Hematopoietic multipotent progenitor cell (in vitro differentiated cells): ENCODE measurements at regions not wholly inside any gene's neighbourhood (a gene's known extent, or its start where the extent isn't known, plus 50 kb on each side); places are given as distances from the start of the nearest gene placed in this dataset.

ENCODE experiments used
- DNase-seq, 3 donors: peaks; one replicate each; pipeline ENCODE4 v3.0.0-alpha.2; 2011 to 2015; ENCODE audit warnings: low read depth in 2 of 3, low spot score in 2 of 3

DNA sequence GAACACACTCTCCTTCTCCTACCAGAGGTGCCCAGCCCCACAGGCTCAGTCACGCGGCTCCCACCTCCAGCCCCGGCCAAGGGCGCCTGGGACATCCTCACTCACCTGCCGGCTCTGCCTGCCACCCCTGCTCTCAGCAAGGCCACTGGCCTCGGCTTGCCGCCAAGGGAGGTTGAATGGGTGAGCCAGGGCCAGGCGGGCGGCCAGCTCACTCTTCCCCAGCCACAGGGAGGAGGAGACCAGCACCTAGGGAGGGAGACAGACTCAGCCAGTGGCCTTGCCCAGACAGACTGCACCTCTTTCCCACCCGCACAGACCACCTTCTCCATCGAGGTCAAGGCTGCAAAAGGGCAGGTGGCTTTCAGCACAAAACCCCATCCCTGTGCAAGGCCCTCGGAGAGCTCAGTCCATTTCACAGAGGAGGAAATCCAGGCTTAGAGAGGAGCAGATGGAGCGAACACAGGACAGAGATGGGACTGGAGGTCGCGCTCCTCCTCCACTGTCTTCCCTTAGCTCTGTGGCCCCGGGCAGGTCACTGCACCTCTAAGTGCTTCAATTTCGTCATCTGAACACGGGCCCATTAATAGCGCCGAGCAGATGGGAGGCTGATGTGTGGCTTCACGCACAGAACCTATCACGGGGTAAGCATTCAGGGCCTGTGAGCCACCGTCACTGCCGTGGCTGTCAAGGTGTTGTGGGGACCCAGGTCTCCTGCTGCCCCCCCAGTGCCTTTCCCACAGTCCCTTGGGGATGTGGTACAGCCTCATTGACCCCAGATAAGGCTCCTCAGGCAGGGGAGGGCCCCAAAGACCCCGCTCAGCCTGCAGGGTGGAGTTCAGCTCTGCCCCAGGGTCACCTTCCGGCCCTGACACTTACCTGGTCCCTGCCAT lies 56.1 kb downstream of the RMI2 start:
- DNase-seq: no peak

DNA sequence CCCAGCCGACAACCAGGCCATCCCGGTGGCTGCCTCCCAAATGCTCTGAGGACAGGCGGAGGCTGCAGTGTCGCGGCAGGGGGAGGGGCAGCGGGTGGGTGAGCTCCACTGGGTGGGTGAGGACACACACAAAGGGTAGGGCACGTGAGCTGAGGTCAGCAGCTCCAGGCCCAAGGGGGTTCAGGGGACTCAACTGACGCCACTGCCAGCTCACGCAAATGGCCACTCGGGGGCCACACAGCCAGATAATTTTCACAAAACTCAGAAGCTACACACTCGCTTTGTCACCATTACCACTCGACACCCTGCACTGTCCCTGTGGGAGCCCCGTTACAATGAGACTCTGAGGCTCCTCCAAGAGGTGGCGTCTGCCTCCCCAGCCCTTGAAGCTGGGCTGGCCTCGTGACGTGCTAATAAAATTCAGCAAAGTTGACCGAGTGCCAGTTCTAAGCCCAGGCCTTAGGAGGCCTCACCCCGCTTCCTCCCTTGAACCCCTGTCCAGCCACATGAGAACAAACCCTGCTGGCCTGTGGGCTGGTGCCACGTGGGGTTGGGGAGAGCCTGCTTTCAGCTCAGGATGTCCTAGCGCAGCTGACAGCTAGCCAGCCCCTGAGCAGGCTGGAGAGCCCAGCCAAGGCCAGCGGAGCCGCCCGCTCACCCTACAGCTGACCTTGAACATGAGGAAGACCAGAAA lies 56.9 kb downstream of the RMI2 start:
- DNase-seq: no peak

DNA sequence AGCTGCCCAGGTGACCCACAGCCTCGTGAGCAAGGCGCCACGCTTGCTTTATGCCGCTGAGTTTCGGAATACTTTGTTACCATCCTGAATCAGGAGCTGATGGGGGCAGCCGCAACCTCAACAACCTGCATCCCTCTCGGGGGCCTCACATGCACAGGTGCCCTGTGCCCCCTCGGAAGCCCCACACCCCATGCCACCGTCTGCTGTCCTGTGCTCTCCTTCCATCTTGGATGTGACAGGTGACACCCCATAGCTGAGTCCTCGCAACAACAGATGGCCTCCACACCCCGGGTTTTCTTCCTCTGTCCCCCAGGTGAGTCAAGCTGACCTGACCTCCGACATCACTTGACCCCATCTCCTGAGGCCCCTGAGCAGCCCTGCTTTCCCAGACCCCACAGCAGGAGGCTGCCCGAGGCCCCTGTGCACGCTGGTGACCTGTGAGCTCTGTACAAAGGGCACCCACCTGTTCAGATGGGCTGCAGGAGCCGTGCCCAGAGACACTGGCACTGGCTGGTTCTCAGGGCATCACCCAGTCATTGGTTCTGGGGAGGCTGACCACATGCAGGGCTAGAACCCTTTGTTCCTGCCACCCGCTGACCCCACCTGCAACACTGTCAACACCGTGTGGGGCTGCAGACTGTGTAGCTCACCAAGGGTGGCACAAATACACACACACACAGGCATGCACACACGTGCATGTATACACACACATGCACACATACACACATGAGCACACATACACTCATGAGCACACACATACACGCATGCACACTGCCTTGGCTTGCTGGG lies 57.7 kb downstream of the RMI2 start:
- DNase-seq: no peak

DNA sequence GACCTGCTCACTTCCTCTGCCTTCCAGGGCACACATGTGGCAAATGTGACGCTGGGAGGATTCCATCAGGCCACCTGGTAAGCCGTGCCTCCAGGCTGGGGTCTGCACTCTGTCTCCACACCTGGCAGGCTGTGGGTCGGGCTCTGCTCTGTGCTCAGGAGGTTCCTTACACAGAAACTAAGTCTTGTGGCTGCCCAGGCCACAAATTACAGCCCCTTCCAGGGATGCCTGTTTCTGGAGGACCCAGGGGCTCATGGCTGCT lies 58.2 kb downstream of the RMI2 start:
- DNase-seq: no peak

DNA sequence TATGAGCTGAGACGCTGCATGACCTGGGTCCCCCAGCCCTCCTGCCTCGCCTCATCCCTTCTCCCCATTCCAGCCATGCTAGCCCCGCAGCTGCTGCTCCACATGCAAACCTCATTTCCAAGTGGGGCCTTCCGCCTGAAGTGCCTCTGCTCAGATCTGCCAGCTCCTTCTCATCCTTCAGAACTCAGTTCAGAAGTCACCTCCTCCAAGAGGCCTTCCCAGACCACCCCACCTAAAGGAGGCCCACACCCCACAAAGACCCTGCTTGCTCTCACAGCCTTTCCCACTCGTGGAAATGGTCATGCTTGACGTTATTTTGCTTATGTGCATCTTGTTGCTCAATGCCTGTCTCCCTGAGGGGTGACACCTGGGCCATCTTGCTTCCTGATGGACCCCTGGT lies 58.7 kb downstream of the RMI2 start:
- DNase-seq: no peak

DNA sequence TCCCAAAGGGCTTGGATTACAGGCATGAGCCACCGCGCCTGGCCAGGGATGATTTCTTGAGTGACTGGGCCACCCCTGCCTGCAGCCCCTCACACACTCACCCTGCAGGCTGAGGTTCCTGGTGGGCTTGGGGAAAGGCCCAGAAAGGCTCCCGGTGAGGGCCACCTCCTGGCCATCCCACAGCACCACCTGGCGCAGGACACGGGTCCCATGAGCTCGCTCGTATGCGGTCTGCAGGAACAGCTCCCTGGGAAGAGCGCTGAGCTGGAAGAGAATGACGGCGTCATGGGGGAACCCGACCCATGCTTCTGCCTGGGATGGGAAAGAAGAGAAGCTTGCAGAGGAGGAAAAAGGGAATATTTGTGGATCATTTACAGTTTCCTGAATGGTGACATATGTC lies 59.3 kb downstream of the RMI2 start:
- DNase-seq: no peak

DNA sequence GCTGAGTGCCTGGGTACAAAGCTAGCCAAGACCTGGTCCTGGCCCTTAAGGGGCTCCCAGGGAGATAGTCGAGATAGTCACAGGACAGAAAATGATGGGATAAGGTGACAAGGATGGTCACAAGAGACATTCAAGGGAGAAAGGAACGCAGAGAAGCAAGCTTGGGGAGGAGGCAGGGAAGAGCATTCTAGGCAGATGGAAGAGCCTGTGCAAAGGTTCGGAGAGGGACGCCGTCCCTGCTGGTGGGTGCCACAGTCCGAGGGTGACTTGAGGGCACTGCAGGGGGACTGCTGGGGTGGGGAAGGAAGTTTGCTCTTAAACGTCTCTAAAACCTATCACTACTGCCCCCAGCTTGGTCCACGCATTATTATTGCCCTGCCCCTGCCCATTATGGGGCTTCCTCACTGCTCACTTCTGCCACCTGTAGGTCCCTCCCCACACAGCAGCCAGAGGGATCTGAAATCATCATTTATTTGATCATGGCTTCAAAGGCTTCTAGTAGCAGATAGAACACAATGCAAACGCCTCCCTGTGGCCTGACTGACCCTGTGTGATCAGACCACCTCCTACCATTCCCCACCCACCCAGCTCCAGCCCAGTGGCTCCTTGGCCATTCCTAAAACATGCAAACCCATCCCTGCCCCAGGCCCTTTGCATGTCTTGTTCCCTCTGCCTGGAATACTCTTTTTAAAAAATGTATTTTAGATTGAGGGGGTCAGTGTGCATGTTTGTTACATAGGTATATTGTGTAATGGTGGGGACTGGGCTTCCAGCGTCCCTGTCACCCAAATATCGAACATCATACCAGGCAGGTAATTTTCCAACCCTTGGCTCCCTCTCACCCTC lies 60.3 kb downstream of the RMI2 start:
- peak in 1 of 3 donors; percentile 49 for DNase-seq

DNA sequence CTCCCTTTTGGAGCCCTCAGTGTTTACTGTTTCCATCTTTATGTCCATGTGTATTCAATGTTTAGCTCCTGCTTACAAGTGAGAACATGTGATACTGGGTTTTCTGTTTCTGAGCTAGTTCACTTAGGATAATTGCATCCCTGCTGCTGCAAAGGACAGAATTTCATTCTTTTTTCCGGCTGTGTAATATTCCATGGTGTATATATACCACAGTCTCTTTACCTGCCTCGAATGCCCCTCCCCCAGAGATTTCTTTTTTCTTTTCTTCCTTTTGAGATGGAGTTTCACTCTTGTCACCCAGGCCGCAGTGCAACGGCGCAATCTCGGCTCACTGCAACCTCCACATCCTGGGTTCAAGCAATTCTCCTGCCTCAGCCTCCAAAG lies 60.9 kb downstream of the RMI2 start:
- no peak for DNase-seq

DNA sequence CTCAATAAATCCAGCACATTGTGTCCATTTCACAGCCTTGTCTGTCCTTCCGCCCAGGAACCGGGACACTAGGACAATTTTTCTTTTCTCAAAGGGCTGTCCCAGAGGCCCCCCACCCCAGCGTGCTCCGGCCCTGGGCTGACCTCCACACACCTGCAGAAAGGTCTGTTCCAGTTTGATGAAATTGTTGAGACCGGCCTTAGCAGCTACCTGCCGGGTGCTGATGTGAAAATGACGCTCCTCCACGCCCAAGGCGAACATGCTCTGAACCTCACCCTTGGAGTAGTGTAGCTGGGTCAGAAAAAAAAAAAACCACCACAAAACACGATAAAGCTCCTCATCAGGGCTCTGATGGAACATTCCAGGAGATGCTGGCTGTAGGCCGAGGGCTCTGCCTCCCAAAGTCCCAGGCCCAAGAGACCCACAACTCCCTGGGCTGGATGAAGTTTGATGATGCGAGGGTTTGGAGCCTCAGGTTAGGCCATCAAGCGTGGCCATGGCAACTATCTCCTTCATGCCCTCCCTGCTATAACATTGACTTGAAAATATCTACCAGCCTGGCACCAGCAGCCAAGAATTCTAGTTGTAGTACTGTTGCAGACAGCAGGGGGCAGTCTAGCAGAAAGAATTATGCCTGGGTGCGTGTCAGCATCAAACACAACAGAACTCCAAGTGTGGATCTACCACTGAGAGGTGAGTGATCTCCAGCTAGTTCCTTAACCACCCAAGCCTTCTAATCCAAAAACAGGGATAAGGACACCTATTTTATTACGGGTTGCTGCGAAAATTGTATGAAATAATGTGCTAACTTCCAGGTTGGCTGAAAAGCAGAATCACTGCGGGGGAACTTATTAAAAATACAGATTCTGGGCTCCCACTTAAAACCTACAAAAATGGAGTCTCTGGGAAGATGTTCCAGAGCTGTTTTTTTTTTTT lies 62.1 kb downstream of the RMI2 start:
- DNase-seq: peak; percentile 34 to 81 (median 63)

DNA sequence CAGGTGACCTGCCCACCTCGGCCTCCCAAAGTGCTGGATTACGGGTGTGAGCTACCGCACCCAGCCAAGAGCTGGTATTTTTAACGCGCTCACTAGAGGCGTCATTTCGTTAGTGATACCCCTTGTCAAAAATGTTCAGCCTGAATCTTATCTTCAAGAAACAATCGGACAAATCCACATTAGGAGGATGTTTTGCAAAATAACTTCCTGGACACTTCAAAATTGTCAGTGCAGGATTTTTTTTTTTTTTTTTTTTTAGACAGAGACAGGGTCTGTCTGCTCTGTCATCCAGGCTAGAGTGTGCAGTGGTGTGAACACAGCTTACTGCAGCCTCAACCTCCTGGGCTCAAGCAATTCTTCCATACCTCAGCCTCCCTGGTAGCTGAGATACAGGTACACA lies 63.0 kb downstream of the RMI2 start:
- peak in 1 of 3 donors; percentile 43 for DNase-seq

DNA sequence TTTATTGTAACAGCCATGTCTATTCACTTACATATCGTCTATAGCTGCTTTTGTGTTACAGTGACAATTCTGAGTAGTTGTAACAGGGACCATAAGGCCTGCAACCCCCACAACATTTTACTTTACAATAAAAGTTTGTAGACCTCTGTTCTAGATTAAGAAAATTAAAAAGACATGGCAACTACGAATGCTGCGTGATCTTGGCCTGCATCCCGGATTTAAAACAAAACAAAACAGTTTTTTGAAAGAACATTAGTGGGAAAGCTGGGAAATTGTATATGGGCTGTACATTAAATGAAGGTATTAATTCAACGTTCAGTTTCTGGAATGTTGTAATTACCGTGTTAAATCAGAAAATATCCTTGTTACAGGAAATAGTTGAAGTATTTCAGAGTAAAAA lies 64.1 kb downstream of the RMI2 start:
- DNase-seq: no peak

DNA sequence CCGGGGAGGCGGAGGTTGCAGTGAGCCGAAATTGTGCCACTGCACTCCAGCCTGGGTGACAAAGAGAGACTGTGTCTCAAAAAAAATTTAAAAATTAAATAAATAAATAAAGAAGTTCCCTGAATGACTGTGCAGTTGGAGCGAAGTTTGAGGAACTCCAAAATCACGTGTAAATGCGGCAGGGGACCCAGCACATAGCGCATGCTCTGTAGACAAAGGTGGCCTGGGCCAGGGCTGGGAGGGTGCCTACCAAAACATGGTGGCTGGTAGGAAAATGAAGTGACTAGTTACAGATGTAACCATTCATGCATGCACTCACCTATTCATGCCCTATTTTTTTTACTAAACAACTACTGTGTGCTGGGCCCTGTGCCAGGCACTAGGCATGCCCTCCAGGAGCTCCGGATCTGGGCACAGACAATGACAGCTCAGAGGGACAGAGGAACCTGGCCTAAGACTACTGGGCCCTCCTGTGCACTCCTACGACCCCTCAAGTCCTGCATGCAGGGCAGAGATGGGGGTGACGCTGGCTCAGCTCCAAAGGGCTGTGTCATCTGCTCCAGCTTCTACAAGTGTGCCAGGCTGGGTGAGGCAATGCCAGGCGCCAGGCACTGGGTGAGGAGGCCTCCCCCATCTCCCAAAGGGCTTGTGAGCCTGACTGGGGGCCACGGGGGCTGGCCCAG lies 65.3 kb downstream of the RMI2 start:
- peak in 2 of 3 donors; percentile 69 to 80 for DNase-seq

DNA sequence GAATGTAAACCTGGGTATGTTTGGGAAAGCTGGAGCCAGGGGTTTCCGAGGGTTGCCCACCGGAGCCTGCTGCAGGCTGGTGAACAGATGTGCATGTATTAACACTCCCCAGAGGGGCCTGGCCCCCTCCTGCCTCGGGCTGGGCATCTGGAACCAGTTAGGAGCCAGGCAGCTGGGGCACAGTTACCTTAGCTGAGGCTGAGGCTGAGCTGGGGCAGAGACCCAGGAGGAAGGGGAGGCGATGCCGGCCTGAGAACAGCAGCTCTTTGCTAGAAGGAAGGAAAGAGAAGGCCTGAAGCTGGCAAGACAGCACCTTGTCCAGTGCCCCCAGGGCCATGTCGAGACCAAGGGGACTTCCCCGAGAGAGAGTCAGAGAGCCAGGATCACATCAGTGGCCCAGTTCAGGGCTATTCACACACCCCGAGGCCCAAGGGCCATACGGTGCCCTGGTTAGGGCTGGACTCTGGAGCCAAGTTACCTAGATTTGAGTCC lies 65.8 kb downstream of the RMI2 start:
- no peak for DNase-seq

DNA sequence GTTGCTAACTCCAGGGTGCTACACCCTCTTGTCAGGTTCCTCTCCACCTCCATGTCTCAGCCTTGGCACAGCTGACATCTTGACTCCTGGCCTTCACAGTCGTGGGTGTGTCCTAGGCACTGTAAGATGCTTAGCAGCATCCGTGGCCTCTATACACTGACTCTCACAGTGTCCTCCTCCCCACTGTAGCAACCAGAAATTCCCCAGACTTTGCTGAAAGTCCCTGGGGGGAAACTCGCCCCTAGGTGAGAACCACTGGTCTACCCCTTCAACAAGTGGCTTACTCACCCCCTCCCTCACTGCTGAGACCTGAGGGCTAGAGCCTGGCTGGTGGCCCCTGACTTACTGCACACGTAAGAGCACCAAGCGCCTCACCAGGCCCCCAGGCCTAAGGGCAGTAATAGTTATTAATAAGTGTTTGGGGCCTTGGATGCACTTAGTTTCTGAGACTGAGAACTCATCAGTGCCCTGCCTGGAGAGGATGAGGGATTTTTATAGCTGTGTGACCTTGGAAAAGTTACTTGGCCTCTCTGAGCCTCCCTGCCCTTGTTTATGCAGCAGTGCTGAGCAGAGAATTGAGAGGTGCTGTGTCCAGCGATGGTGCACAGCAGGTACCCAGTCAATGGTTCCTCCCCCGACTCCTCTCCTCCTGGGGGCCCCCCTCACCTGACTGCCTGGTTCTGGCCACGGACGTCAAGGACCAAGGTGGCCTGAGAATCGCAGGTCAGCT lies 67.1 kb downstream of the RMI2 start:
- DNase-seq: no peak

DNA sequence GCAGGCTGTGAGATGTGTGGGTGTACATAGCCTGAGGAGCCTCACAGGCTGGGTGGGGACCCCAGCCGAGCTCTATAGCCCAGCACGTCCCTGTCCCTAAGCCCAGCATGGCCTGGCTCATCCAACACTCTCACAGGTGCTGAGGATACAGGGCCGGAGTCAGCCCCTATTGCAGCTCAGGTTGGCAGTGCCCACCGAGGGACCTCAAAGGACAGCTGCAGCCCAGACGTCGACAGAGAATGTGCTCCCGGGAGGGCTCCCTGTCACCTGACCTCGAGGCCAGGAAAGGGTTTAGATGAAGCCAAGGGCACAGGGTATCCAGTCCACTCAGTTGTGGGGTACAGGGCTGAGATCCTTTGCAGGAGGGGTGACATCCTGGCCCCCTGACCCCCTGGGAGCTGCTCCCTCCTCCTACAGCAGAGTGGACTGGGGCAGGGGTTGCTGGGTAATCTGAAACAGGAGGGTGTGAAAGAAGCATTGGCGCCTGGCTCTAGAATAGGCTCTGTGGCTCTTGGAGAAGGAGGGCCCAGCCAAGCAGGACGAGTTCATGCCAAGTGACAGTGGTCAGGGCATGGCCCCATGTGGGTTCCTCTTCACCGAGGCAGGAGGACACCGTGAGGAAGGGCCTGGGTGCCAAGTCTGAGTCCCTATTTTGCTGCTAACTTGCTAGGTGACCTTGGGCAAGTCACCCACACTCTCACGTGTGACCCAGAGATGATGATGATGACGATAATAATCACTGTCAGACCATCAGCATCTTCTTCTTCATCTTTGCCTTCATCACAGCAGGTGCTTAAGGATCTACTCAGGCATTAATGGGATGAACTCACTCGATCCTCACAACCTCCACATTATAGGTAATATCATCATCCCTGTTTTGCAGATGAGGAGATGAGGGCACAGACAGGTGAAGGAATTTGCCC lies 68.0 kb downstream of the RMI2 start:
- DNase-seq: no peak

DNA sequence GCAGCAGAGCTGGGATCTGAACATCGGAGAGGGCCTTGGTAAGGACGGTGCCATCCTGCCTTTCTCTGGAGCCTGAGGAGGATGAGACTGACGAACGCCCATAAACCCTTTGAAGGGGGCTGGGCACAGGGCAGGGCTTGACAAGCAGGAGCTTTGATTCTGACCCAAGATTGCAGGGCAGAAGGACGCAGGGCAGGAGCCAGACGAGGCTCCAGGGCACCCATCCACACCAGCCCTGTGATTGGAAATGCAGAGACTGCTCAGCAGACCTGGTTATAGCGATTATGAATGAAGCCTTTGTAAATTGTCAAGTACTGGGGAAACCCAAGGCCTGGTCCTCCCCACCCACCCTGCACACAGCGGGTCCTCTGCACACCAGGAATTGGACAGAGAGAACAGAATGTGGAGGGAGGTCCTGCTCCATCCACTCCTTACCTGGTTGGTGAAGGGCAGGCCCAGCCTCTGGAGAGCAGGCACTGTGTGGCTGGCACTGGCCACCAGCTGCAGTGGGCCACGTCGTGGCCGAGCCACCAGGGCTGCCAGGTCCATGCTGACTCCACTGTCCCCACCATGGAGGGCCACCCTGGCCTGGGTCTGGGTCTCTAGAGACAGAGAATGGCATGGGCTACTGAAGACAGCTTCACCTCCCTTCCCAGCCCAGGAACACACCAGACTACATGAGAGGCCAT lies 68.8 kb downstream of the RMI2 start:
- no peak for DNase-seq
